Trophoblast cell (in vitro differentiated cells and primary cell): ENCODE measurements at regions not wholly inside any gene's neighbourhood (a gene's known extent, or its start where the extent isn't known, plus 50 kb on each side); places are given as distances from the start of the nearest gene placed in this dataset.

Source experiments
- DNase-seq, 2 donors: peaks; one replicate each; pipeline ENCODE4 v3.0.0-alpha.2; 2016
- H2AFZ ChIP-seq: 2 replicates; pipeline ENCODE4 v1.6.1; 2013; ENCODE audit warnings: low read length, moderate library complexity, mild to moderate bottlenecking; ENCODE audit not compliant: insufficient read depth, poor library complexity
- H2AK5ac ChIP-seq: 2 replicates; pipeline ENCODE4 v1.6.1; 2013; ENCODE audit warnings: mild to moderate bottlenecking, low read length
- H2BK120ac ChIP-seq: 2 replicates; pipeline ENCODE4 v1.6.1; 2013; ENCODE audit warnings: low read length, mild to moderate bottlenecking, moderate library complexity; ENCODE audit not compliant: insufficient read depth, poor library complexity
- H2BK12ac ChIP-seq: 2 replicates; pipeline ENCODE4 v1.6.1; 2013; ENCODE audit warnings: mild to moderate bottlenecking, low read length, moderate library complexity
- H2BK5ac ChIP-seq: 2 replicates; pipeline ENCODE4 v1.6.1; 2013; ENCODE audit warnings: low read length, low read depth, moderate library complexity, mild to moderate bottlenecking; ENCODE audit not compliant: poor library complexity
- H3K14ac ChIP-seq: 2 replicates; pipeline ENCODE4 v1.6.1; 2013; ENCODE audit warnings: mild to moderate bottlenecking, low read length
- H3K18ac ChIP-seq: 2 replicates; pipeline ENCODE4 v1.6.1; 2013; ENCODE audit warnings: mild to moderate bottlenecking, low read length
- H3K23ac ChIP-seq: 2 replicates; pipeline ENCODE4 v1.6.1; 2013; ENCODE audit warnings: low read length
- H3K27ac ChIP-seq: 2 replicates; pipeline ENCODE4 v1.5.1; 2013; ENCODE audit warnings: low read depth, mild to moderate bottlenecking, inconsistent platforms, low read length, moderate library complexity
- H3K27me3 ChIP-seq: 2 replicates; pipeline ENCODE4 v1.6.1; 2013; ENCODE audit warnings: inconsistent platforms, mild to moderate bottlenecking, low read length, moderate library complexity; ENCODE audit not compliant: insufficient read depth
- H3K36me3 ChIP-seq, 2 experiments: 1 replicate in 1 of 2; 2 replicates in 1 of 2; pipeline ENCODE4 v1.6.1; 2013; ENCODE audit warnings: low read length in 2 of 2, mild to moderate bottlenecking in 2 of 2, moderate library complexity in 1 of 2; ENCODE audit not compliant: insufficient read depth in 2 of 2, control insufficient read depth in 1 of 2
- H3K4ac ChIP-seq: 2 replicates; pipeline ENCODE4 v1.6.1; 2013; ENCODE audit warnings: low read depth, mild to moderate bottlenecking, low read length, moderate library complexity
- H3K4me1 ChIP-seq, 2 experiments: 1 replicate in 1 of 2; 2 replicates in 1 of 2; pipeline ENCODE4 v1.6.1; 2013; ENCODE audit warnings: low read length in 2 of 2, mild to moderate bottlenecking in 2 of 2, moderate library complexity in 1 of 2; ENCODE audit not compliant: insufficient read depth in 2 of 2, control insufficient read depth in 1 of 2
- H3K4me2 ChIP-seq: 2 replicates; pipeline ENCODE4 v1.6.1; 2013; ENCODE audit warnings: inconsistent platforms, mild to moderate bottlenecking, low read length, moderate library complexity
- H3K4me3 ChIP-seq: 2 replicates; pipeline ENCODE4 v1.5.1; 2013; ENCODE audit warnings: mild to moderate bottlenecking, low read depth, low read length, inconsistent platforms
- H3K79me1 ChIP-seq: one replicate; pipeline ENCODE4 v1.6.1; 2013; ENCODE audit warnings: low read length
- H3K79me2 ChIP-seq: 2 replicates; pipeline ENCODE4 v1.6.1; 2013; ENCODE audit warnings: low read length, mild to moderate bottlenecking; ENCODE audit not compliant: control insufficient read depth, insufficient read depth, poor library complexity
- H3K9ac ChIP-seq: 2 replicates; pipeline ENCODE4 v1.6.1; 2013; ENCODE audit warnings: mild to moderate bottlenecking, low read length
- H3K9me3 ChIP-seq: 2 replicates; pipeline ENCODE4 v1.6.1; 2013; ENCODE audit warnings: low read depth, mild to moderate bottlenecking, control low read depth, inconsistent platforms, low read length; ENCODE audit not compliant: insufficient read depth
- H4K12ac ChIP-seq: 2 replicates; pipeline ENCODE4 v1.6.1; 2013; ENCODE audit warnings: low read depth, mild to moderate bottlenecking, low read length, moderate library complexity
- H4K8ac ChIP-seq: 2 replicates; pipeline ENCODE4 v1.6.1; 2013; ENCODE audit warnings: low read depth, mild to moderate bottlenecking, low read length, moderate library complexity
- H4K91ac ChIP-seq: one replicate; pipeline ENCODE4 v1.6.1; 2013; ENCODE audit warnings: low read depth, mild to moderate bottlenecking, low read length, moderate library complexity
- WGBS: extraction: QIAGEN DNeasy Blood & Tissue Kit; methylation state at CpG from one replicate; pipeline ENCODE4 v1.1.7; 2013; ENCODE audit warnings: missing lambda C conversion rate; ENCODE audit not compliant: insufficient read length, insufficient coverage; ENCODE audit errors: extremely low coverage; 5-methylcytosine and 5-hydroxymethylcytosine counted together

DNA sequence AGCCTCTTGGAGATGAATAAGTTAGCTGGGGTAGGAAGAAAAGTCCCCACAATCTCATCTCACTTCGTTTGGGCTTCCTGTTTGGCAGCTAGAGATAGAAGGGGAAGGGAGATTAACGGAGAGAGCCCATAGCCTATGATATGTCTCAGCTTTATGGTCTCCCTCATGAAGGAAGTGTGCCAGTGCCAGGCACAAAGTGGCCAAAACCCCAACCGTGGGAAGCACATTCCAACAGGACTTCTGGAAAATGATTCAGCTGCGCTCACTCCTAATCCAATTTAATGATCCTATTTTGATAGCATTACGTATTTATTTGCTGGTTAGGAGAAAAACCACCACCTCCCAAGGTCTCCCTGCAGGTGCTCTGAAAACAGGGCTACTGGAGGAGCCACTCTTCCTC lies 303.1 kb upstream of the CLINT1 start:
- no CpG with 5 or more reads among the region's 5 CpGs for WGBS
- H3K4ac ChIP-seq = no peak overlapping the region
- DNase-seq = no peak

GRCh38 chr5:158159621-158160020 lies 300.7 kb upstream of the CLINT1 start:
- no peaks in the 10 kb centered on the region for H3K36me3 ChIP-seq
- no peak overlapping the region for H3K27ac ChIP-seq
- no peaks in the 10 kb centered on the region for H3K9me3 ChIP-seq
- no peak overlapping the region for H2AK5ac ChIP-seq
- H3K4me1 ChIP-seq = no peaks in the 10 kb centered on the region
- H3K27me3 ChIP-seq = no peaks in the 10 kb centered on the region
- no peak overlapping the region for H3K18ac ChIP-seq
- no peak overlapping the region for H2BK120ac ChIP-seq
- H3K4me3 ChIP-seq = no peak overlapping the region
- H4K8ac ChIP-seq = no peak overlapping the region
- H2AFZ ChIP-seq = no peak overlapping the region
- H3K23ac ChIP-seq = no peak overlapping the region
- no peaks in the 10 kb centered on the region for H3K79me2 ChIP-seq
- no peak overlapping the region for H2BK12ac ChIP-seq
- DNase-seq = no peak
- no peak overlapping the region for H4K12ac ChIP-seq
- no peak overlapping the region for H3K9ac ChIP-seq
- no peaks in the 10 kb centered on the region for H3K79me1 ChIP-seq
- H3K4me2 ChIP-seq = no peak overlapping the region
- no CpG with 5 or more reads among the region's 4 CpGs for WGBS
- H3K14ac ChIP-seq = no peak overlapping the region
- no peak overlapping the region for H4K91ac ChIP-seq
- H3K4ac ChIP-seq = no peak overlapping the region
- no peak overlapping the region for H2BK5ac ChIP-seq

More for the DNA sequence above, 303.1 kb upstream of the CLINT1 start:
- Histone ChIP-seq H3K9ac (no peak overlapping the region), H3K23ac (no peak overlapping the region), H3K27ac (no peak overlapping the region), H2AK5ac (no peak overlapping the region), H4K12ac (no peak overlapping the region), H3K4me3 (no peak overlapping the region), H3K27me3 (no peaks in the 10 kb centered on the region), H3K79me1 (no peaks in the 10 kb centered on the region), H4K8ac (no peak overlapping the region), H3K18ac (no peak overlapping the region), H2BK12ac (no peak overlapping the region), H3K4me1 (no peaks in the 10 kb centered on the region), H3K79me2 (no peaks in the 10 kb centered on the region), H2BK120ac (no peak overlapping the region), H3K9me3 (no peaks in the 10 kb centered on the region), H3K36me3 (no peaks in the 10 kb centered on the region), H2AFZ (no peak overlapping the region), H3K14ac (no peak overlapping the region), H4K91ac (no peak overlapping the region), H3K4me2 (no peak overlapping the region), H2BK5ac (no peak overlapping the region)

- H3K4ac ChIP-seq = no peak overlapping the region
- no peaks in the 10 kb centered on the region for H3K4me1 ChIP-seq
- H3K18ac ChIP-seq = no peak overlapping the region
- no peaks in the 10 kb centered on the region for H3K27me3 ChIP-seq
- H3K79me1 ChIP-seq = no peaks in the 10 kb centered on the region
- no peaks in the 10 kb centered on the region for H3K36me3 ChIP-seq
- H3K4me3 ChIP-seq = no peak overlapping the region
- H2AK5ac ChIP-seq = no peak overlapping the region
- no peak overlapping the region for H2BK120ac ChIP-seq
- no peak overlapping the region for H4K91ac ChIP-seq
- no peak overlapping the region for H2BK12ac ChIP-seq
- no peak overlapping the region for H4K8ac ChIP-seq
- H4K12ac ChIP-seq = no peak overlapping the region
- no peak for DNase-seq
- H2BK5ac ChIP-seq = no peak overlapping the region
- no peak overlapping the region for H3K23ac ChIP-seq
- no peak overlapping the region for H3K27ac ChIP-seq
- H3K9ac ChIP-seq = no peak overlapping the region
- no peak overlapping the region for H3K4me2 ChIP-seq
- H3K79me2 ChIP-seq = no peaks in the 10 kb centered on the region
- no peak overlapping the region for H2AFZ ChIP-seq
- H3K9me3 ChIP-seq = no peaks in the 10 kb centered on the region
- no peak overlapping the region for H3K14ac ChIP-seq
- WGBS = no CpG with 5 or more reads among the region's 3 CpGs
Observed at GRCh38 chr5:158155811-158156505, 297.0 kb upstream of the CLINT1 start.

DNA sequence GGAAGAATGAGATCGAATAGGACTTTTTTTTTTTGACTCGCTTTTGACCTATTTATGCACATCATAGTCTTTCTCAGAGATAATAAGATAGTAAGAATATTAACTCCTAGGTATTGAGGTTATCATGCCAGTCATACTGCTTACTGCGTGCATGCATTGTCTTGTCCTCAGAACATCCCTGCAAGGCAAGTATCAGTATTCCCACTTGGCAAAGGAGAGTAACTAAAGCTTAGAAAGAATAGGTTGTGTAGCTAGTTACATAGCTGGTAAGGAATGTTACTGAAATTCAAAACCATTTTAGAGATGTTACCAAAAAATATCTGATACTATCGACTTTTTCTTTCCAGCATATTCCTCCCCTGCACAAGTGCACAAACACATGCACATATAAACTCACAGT lies 296.1 kb upstream of the CLINT1 start:
- Histone ChIP-seq H2BK120ac (no peak overlapping the region), H3K4me2 (no peak overlapping the region), H4K12ac (no peak overlapping the region), H3K27ac (no peak overlapping the region), H3K79me2 (no peaks in the 10 kb centered on the region), H3K4me3 (no peak overlapping the region), H3K9me3 (no peaks in the 10 kb centered on the region), H3K79me1 (no peaks in the 10 kb centered on the region), H2AFZ (no peak overlapping the region), H3K27me3 (no peaks in the 10 kb centered on the region), H4K8ac (no peak overlapping the region), H3K18ac (no peak overlapping the region), H2BK12ac (no peak overlapping the region), H3K36me3 (no peaks in the 10 kb centered on the region), H3K9ac (no peak overlapping the region), H4K91ac (no peak overlapping the region), H3K4ac (no peak overlapping the region), H3K23ac (no peak overlapping the region), H2AK5ac (no peak overlapping the region), H3K14ac (no peak overlapping the region), H3K4me1 (no peaks in the 10 kb centered on the region), H2BK5ac (no peak overlapping the region)
- WGBS = no CpG with 5 or more reads among the region's 4 CpGs
- DNase-seq = no peak
